IMR-90 (cell line): ENCODE measurements at regions not wholly inside any gene's neighbourhood (a gene's known extent, or its start where the extent isn't known, plus 50 kb on each side); places are given as distances from the start of the nearest gene placed in this dataset.
A peak's percentile ranks its signal among the peaks of the same experiment; 100 is the strongest.

Source experiments
- ATAC-seq: fragments of 200-7000 bp; cut with Tn5 transposase; 2 replicates; pipeline ENCODE4 v1.9.1; 2020; ENCODE audit warnings: low read depth, mild to moderate bottlenecking, moderate library complexity
- BruUV-seq: library from RNA; stranded (reverse); fragments of 400-500 nt; replicated peaks from 2 replicates; lab custom pipeline; 2021; lab: Mats Ljungman, UMichigan
- CTCF ChIA-PET: fragments of 300-600 bp; formaldehyde crosslinking; extraction: SDS; loops from one replicate; lab custom pipeline; 2021; ENCODE audit warnings: antibody characterized with exemption; lab: Yijun Ruan, JAX
- POLR2A ChIA-PET: fragments of 300-600 bp; sonication (Branson Sonifier 250); formaldehyde crosslinking; loops from one replicate; lab custom pipeline; 2022; ENCODE audit warnings: antibody characterized with exemption; ENCODE audit not compliant: unreplicated experiment; lab: Charles Lee
- DNase-seq: peaks from one replicate; pipeline ENCODE4 v3.0.0; 2013
- H2AFZ ChIP-seq: replicated peaks from 2 replicates; pipeline ENCODE3; 2013; ENCODE audit warnings: low read length, mild to moderate bottlenecking; ENCODE audit not compliant: poor library complexity
- H2AK5ac ChIP-seq: 2 replicates; pipeline ENCODE4 v1.6.1; 2013; ENCODE audit warnings: low read depth, low read length, inconsistent platforms
- H2AK9ac ChIP-seq: replicated peaks from 2 replicates; pipeline ENCODE3; 2013; ENCODE audit warnings: mild to moderate bottlenecking, low read depth, low read length, moderate library complexity; ENCODE audit not compliant: poor library complexity
- H2BK120ac ChIP-seq: 2 replicates; pipeline ENCODE4 v1.6.1; 2013; ENCODE audit warnings: low read depth, low read length, inconsistent platforms
- H2BK15ac ChIP-seq: 3 replicates; pipeline ENCODE4 v1.6.1; 2013; ENCODE audit warnings: low read depth, low read length, inconsistent platforms
- H2BK20ac ChIP-seq: 2 replicates; pipeline ENCODE4 v1.6.1; 2013; ENCODE audit warnings: low read depth, mild to moderate bottlenecking, inconsistent platforms, low read length, moderate library complexity
- H2BK5ac ChIP-seq: 2 replicates; pipeline ENCODE4 v1.6.1; 2013; ENCODE audit warnings: mild to moderate bottlenecking, low read depth, low read length, inconsistent platforms; ENCODE audit not compliant: poor library complexity, severe bottlenecking
- H3K14ac ChIP-seq: replicated peaks from 2 replicates; pipeline ENCODE4 v1.6.1; 2013; ENCODE audit warnings: low read depth, low read length, inconsistent platforms
- H3K18ac ChIP-seq: 2 replicates; pipeline ENCODE4 v1.6.1; 2013; ENCODE audit warnings: low read depth, low read length, control low read depth
- H3K23ac ChIP-seq: 2 replicates; pipeline ENCODE4 v1.6.1; 2013; ENCODE audit warnings: low read depth, low read length, inconsistent platforms
- H3K27ac ChIP-seq: 2 replicates; pipeline ENCODE4 v1.5.1; 2013; ENCODE audit warnings: mild to moderate bottlenecking, control low read depth, low read length; ENCODE audit not compliant: insufficient read depth
- H3K27me3 ChIP-seq: 2 replicates; pipeline ENCODE4 v1.6.1; 2013; ENCODE audit warnings: low read length; ENCODE audit not compliant: control insufficient read depth, insufficient read depth
- H3K36me3 ChIP-seq: 2 replicates; pipeline ENCODE4 v1.6.1; 2013; ENCODE audit warnings: low read length, mixed read lengths; ENCODE audit not compliant: control insufficient read depth, insufficient read depth
- H3K4ac ChIP-seq: 2 replicates; pipeline ENCODE4 v1.6.1; 2013; ENCODE audit warnings: low read depth, low read length, inconsistent platforms
- H3K4me1 ChIP-seq: 2 replicates; pipeline ENCODE4 v1.6.1; 2013; ENCODE audit warnings: low read length, mixed read lengths; ENCODE audit not compliant: control insufficient read depth, insufficient read depth
- H3K4me2 ChIP-seq: 2 replicates; pipeline ENCODE4 v1.6.1; 2013; ENCODE audit warnings: low read depth, mild to moderate bottlenecking, control low read depth, low read length, moderate library complexity
- H3K4me3 ChIP-seq: 2 replicates; pipeline ENCODE4 v1.5.1; 2013; ENCODE audit warnings: low read depth, mild to moderate bottlenecking, control low read depth, low read length, moderate library complexity; ENCODE audit not compliant: insufficient read depth
- H3K56ac ChIP-seq: 2 replicates; pipeline ENCODE4 v1.6.1; 2013; ENCODE audit warnings: low read length, inconsistent platforms; ENCODE audit not compliant: insufficient read depth; ENCODE audit errors: extremely low read depth
- H3K79me1 ChIP-seq, 2 experiments: 2 replicates each; pipeline ENCODE4 v1.6.1; 2013; ENCODE audit warnings: low read length in 2 of 2, inconsistent platforms in 1 of 2, low read depth in 1 of 2
- H3K9ac ChIP-seq: 2 replicates; pipeline ENCODE4 v1.6.1; 2013; ENCODE audit warnings: low read depth, low read length, control low read depth
- H3K9me1 ChIP-seq: 2 replicates; pipeline ENCODE4 v1.6.1; 2013; ENCODE audit warnings: low read length, inconsistent platforms; ENCODE audit not compliant: insufficient read depth
- H3K9me3 ChIP-seq: 2 replicates; pipeline ENCODE4 v1.6.1; 2013; ENCODE audit warnings: low read length; ENCODE audit not compliant: control insufficient read depth, insufficient read depth
- H4K20me1 ChIP-seq: 2 replicates; pipeline ENCODE4 v1.6.1; 2013; ENCODE audit warnings: low read length, inconsistent platforms; ENCODE audit not compliant: insufficient read depth
- H4K5ac ChIP-seq: 2 replicates; pipeline ENCODE4 v1.6.1; 2013; ENCODE audit warnings: mild to moderate bottlenecking, low read depth, low read length, control low read depth
- H4K8ac ChIP-seq, 2 experiments: 2 replicates each; pipeline ENCODE4 v1.6.1; 2013; ENCODE audit warnings: low read depth in 2 of 2, low read length in 2 of 2, control low read depth in 1 of 2, inconsistent platforms in 1 of 2
- H4K91ac ChIP-seq: 2 replicates; pipeline ENCODE4 v1.6.1; 2013; ENCODE audit warnings: low read depth, low read length, inconsistent platforms; ENCODE audit not compliant: insufficient read depth
- BHLHE40 ChIP-seq: fragments of 150-350 bp; IDR thresholded peaks from 2 replicates; pipeline ENCODE4 v1.6.1; 2016; ENCODE audit warnings: mild to moderate bottlenecking, low read depth, low read length
- CEBPB ChIP-seq: IDR thresholded peaks from 2 replicates; pipeline ENCODE4 v1.6.1; 2012; ENCODE audit warnings: low read depth, low read length, improper control_type of control experiment
- CHD1 ChIP-seq: IDR thresholded peaks from 2 replicates; pipeline ENCODE4 v1.6.1; 2012; ENCODE audit warnings: low read depth, low read length, improper control_type of control experiment
- ELK1 ChIP-seq: fragments of 150-350 bp; IDR thresholded peaks from 2 replicates; pipeline ENCODE4 v1.6.1; 2016; ENCODE audit warnings: low read depth, mild to moderate bottlenecking, low read length, moderate library complexity, borderline replicate concordance
- FOS ChIP-seq: fragments of 150-350 bp; IDR thresholded peaks from 2 replicates; pipeline ENCODE4 v1.6.1; 2016; ENCODE audit warnings: low read depth, low read length
- MAFK ChIP-seq: IDR thresholded peaks from 2 replicates; pipeline ENCODE4 v1.6.1; 2012; ENCODE audit warnings: low read depth, low read length, improper control_type of control experiment
- MAZ ChIP-seq: IDR thresholded peaks from 2 replicates; pipeline ENCODE4 v1.6.1; 2012; ENCODE audit warnings: low read depth, mild to moderate bottlenecking, low read length, improper control_type of control experiment, moderate library complexity, borderline replicate concordance
- MXI1 ChIP-seq: IDR thresholded peaks from 2 replicates; pipeline ENCODE4 v1.6.1; 2012; ENCODE audit warnings: low read depth, mild to moderate bottlenecking, low read length, moderate library complexity, borderline replicate concordance
- NFE2L2 ChIP-seq: fragments of 150-350 bp; IDR thresholded peaks from 2 replicates; pipeline ENCODE4 v1.6.1; 2016; ENCODE audit warnings: low read depth, mild to moderate bottlenecking, low read length
- POLR2A ChIP-seq: IDR thresholded peaks from 2 replicates; pipeline ENCODE4 v1.6.1; 2012; ENCODE audit warnings: mild to moderate bottlenecking, low read depth, low read length
- RAD21 ChIP-seq: IDR thresholded peaks from 2 replicates; pipeline ENCODE4 v1.6.1; 2012; ENCODE audit warnings: low read length, improper control_type of control experiment
- RCOR1 ChIP-seq: IDR thresholded peaks from 2 replicates; pipeline ENCODE4 v1.6.1; 2012; ENCODE audit warnings: mild to moderate bottlenecking, low read length, improper control_type of control experiment; ENCODE audit not compliant: insufficient replicate concordance
- RFX5 ChIP-seq: IDR thresholded peaks from 2 replicates; pipeline ENCODE4 v1.8.0; 2012; ENCODE audit warnings: low read depth, mild to moderate bottlenecking, low read length, moderate library complexity
- SMC3 ChIP-seq: fragments of 150-350 bp; IDR thresholded peaks from 2 replicates; pipeline ENCODE4 v1.6.1; 2016; ENCODE audit warnings: low read depth, mild to moderate bottlenecking, antibody characterized with exemption, low read length, moderate library complexity
- WGBS, 2 experiments: methylation state at CpG; one replicate each; pipeline versions ENCODE4 v1.1.5 to v1.1.7; 2013; ENCODE audit warnings: missing lambda C conversion rate in 2 of 2; ENCODE audit not compliant: insufficient read length in 1 of 2; ENCODE audit errors: extremely low coverage in 2 of 2; 5-methylcytosine and 5-hydroxymethylcytosine counted together
- dilution Hi-C: fragments of 300-500 bp; cut with HindIII; formaldehyde crosslinking; loops from one replicate; pipeline ENCODE4 v1.14.3; 2018; ENCODE audit warnings: low sequenced_read_pairs; ENCODE audit not compliant: unreplicated experiment
- in situ Hi-C: fragments of 300-500 bp; cut with MboI; formaldehyde crosslinking; loops from 3 replicates; pipeline ENCODE4 v1.14.3; 2019; ENCODE audit warnings: low sequenced_read_pairs, inconsistent platforms, mixed read lengths
- intact Hi-C: fragments of 100-400 bp; cut with micrococcal nuclease; formaldehyde crosslinking; loops from 2 replicates; pipeline ENCODE4 v1.10.0; 2022
- TF ChIP-seq, protein P1 (sequence below): conservative IDR thresholded peaks from 2 replicates; pipeline ENCODE4 v1.5.1; 2012; ENCODE audit warnings: mild to moderate bottlenecking, low read depth, low read length, improper control_type of control experiment

DNA sequence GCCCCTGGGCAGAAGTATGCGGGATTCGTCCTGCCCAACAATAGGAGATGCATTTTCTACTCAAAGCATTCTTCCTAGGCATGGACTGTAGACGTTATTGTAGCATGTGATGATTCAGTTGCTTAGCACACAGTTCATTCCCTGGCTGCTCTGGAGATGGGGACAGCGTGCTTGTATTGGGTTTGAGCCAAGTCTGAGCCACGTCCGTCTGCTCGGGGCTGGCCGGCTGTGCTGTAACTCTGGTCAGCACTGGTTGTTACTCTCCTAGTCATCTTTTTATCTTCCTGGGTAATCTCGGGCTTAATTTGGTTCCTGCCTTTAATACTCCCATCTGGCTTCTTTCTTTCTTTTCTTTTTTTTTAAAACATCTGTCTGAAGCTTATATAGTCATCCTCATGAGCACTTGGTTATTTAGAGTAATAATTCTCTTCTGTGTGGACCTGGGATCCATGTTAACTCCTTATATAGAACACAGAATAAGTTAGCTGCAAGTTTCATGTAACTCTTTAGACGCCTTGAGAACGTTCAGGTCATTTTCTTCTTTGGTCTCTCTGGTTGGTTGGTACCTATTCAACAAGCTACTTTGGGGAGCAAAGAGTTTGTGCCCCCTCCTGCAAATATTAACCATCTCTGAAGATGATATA, 118.8 kb upstream of the RPS23 start (continued):
- TF ChIP-seq RCOR1 (no peak), FOS (peak; percentile 68)

DNA sequence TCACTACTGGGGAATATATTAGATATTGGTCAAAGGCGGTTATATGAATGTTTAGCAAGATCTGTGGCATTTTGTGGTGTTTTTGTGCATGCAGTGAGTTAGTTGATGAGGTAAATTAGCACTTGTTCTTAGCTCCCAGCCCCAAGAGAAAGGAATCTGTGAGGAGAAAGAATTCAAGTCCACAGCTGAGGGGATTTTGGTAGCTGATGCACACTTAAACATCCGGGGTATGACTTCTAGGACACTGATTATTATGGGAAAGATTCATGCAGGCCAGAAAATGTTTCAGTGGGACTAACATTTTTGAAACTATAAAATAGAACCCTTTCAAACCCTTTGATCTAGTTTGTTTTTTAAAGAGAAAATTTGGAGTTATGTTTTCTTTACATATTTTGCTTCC, 118.2 kb upstream of the RPS23 start:
- H3K56ac ChIP-seq, result no peak overlapping the region
- H2AK9ac ChIP-seq, result no peak overlapping the region
- no peaks in the 10 kb centered on the region for H3K27me3 ChIP-seq
- H4K8ac ChIP-seq, result peak overlapping the region in 1 of 2 experiments; percentile 57; a peak in 1 of 4 replicates
- H4K91ac ChIP-seq, result no peak overlapping the region; the same call in 1 of the 2 replicates
- 83% methylated on average over 1 of the region's 2 CpGs; no CpG with 5 or more reads in 1 of the 2 experiments for WGBS, 2 experiments
- peak overlapping the region; percentile 27; the same call in 1 of the 2 replicates for H3K4ac ChIP-seq
- no peaks in the 10 kb centered on the region for H3K9me1 ChIP-seq
- CTCF ChIA-PET, result no interaction called here
- peak overlapping the region; percentile 71; the same call in 1 of the 2 replicates for H4K5ac ChIP-seq
- no peak overlapping the region for H3K4me3 ChIP-seq
- no peak for ATAC-seq
- H3K27ac ChIP-seq, result no peak overlapping the region
- peaks cover 4% of the 10 kb centered on the region; the same call in 1 of the 2 replicates for H3K4me1 ChIP-seq
- no TSS peak for BruUV-seq
- H2BK20ac ChIP-seq, result peak overlapping the region; percentile 62
- DNase-seq, result peak; percentile 52
- H3K9me3 ChIP-seq, result no peaks in the 10 kb centered on the region
- no peaks in the 10 kb centered on the region for H3K79me1 ChIP-seq
- peak overlapping the region; percentile 31; the same call in 1 of the 2 replicates for H2BK120ac ChIP-seq
- peak overlapping the region; percentile 10; the same call in 1 of the 2 replicates for H3K14ac ChIP-seq
- intact Hi-C loops (no loop called here), dilution Hi-C loops (no loop called here), in situ Hi-C loops (no loop called here)
- no peaks in the 10 kb centered on the region for H3K36me3 ChIP-seq
- H3K4me2 ChIP-seq, result no peak overlapping the region
- peak overlapping the region; percentile 61 for H2BK5ac ChIP-seq
- H2AFZ ChIP-seq, result no peak overlapping the region
- H3K23ac ChIP-seq, result 0 out of 2 replicates have a peak overlapping the region, but pooled peaks have one; percentile 10
- H2AK5ac ChIP-seq, result peak overlapping the region; percentile 25; the same call in 1 of the 2 replicates
- no peak overlapping the region for H3K9ac ChIP-seq
- peak overlapping the region; percentile 31; the same call in 1 of the 2 replicates for H3K18ac ChIP-seq
- H2BK15ac ChIP-seq, result peak overlapping the region; percentile 30; the same call in 1 of the 3 replicates
- POLR2A ChIA-PET, result no interaction called here
- H4K20me1 ChIP-seq, result no peaks in the 10 kb centered on the region
- TF ChIP-seq, protein P1, sequence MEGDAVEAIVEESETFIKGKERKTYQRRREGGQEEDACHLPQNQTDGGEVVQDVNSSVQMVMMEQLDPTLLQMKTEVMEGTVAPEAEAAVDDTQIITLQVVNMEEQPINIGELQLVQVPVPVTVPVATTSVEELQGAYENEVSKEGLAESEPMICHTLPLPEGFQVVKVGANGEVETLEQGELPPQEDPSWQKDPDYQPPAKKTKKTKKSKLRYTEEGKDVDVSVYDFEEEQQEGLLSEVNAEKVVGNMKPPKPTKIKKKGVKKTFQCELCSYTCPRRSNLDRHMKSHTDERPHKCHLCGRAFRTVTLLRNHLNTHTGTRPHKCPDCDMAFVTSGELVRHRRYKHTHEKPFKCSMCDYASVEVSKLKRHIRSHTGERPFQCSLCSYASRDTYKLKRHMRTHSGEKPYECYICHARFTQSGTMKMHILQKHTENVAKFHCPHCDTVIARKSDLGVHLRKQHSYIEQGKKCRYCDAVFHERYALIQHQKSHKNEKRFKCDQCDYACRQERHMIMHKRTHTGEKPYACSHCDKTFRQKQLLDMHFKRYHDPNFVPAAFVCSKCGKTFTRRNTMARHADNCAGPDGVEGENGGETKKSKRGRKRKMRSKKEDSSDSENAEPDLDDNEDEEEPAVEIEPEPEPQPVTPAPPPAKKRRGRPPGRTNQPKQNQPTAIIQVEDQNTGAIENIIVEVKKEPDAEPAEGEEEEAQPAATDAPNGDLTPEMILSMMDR, result no peak
- TF ChIP-seq ELK1 (no peak), MXI1 (no peak), SMC3 (no peak), RAD21 (no peak), POLR2A (no peak), CHD1 (no peak), FOS (no peak), RFX5 (no peak), BHLHE40 (no peak), MAFK (no peak), CEBPB (no peak), MAZ (no peak), NFE2L2 (no peak)
